ENCODE measurements at regions not wholly inside any gene's neighbourhood (a gene's known extent, or its start where the extent isn't known, plus 50 kb on each side); places are given as distances from the start of the nearest gene placed in this dataset.
"Not testable (repeated sequence)": the region's sequence is repeated elsewhere in the genome, so short reads cannot be mapped to it uniquely, and the experiment has no call there.

GRCh38 chr19:30233375-30233774 lies 138.8 kb upstream of the ZNF536 start:
- DNase-seq (ENCODE audit: low read depth in 2 of 2) = no peak

- no peak for DNase-seq (ENCODE audit: low read depth in 2 of 2)
Measured at GRCh38 chr19:30235946-30236345, 136.2 kb upstream of the ZNF536 start.

GRCh38 chr19:30236587-30236986 lies 135.6 kb upstream of the ZNF536 start:
- no peak for DNase-seq (ENCODE audit: low read depth in 2 of 2)

GRCh38 chr19:30237140-30237539 lies 135.0 kb upstream of the ZNF536 start:
- no peak for DNase-seq (ENCODE audit: low read depth in 2 of 2)

- no peak for DNase-seq (ENCODE audit: low read depth in 2 of 2)
Measured at GRCh38 chr19:30240904-30241695, 131.1 kb upstream of the ZNF536 start.

GRCh38 chr19:30244533-30244932 lies 127.7 kb upstream of the ZNF536 start:
- no peak for DNase-seq (ENCODE audit: low read depth in 2 of 2)

- DNase-seq (ENCODE audit: low read depth in 2 of 2) = no peak
Measured at GRCh38 chr19:30245401-30246039, 126.7 kb upstream of the ZNF536 start.

- DNase-seq (ENCODE audit: low read depth in 2 of 2) = no peak
Measured at GRCh38 chr19:30249911-30250310, 122.3 kb upstream of the ZNF536 start.

- no peak for DNase-seq (ENCODE audit: low read depth in 2 of 2)
Measured at GRCh38 chr19:30252214-30252613, 120.0 kb upstream of the ZNF536 start.

- peak in 1 of 2 experiments; percentile 25 for DNase-seq (ENCODE audit: low read depth in 2 of 2)
Measured at GRCh38 chr19:30253581-30253996, 118.6 kb upstream of the ZNF536 start.

- DNase-seq (ENCODE audit: low read depth in 2 of 2) = no peak
Measured at GRCh38 chr19:30254158-30254557, 118.0 kb upstream of the ZNF536 start.

- no peak for DNase-seq (ENCODE audit: low read depth in 2 of 2)
Measured at GRCh38 chr19:30254789-30255188, 117.4 kb upstream of the ZNF536 start.

GRCh38 chr19:30255791-30256495 lies 116.2 kb upstream of the ZNF536 start:
- DNase-seq (ENCODE audit: low read depth in 2 of 2) = no peak

- no peak for DNase-seq (ENCODE audit: low read depth in 2 of 2)
Measured at GRCh38 chr19:30256496-30256850, 115.7 kb upstream of the ZNF536 start.

GRCh38 chr19:30263830-30264381 lies 108.3 kb upstream of the ZNF536 start:
- no peak for DNase-seq (ENCODE audit: low read depth in 2 of 2)

- not testable (repeated sequence) for DNase-seq (ENCODE audit: low read depth in 2 of 2)
Measured at GRCh38 chr19:30265918-30266317, 106.3 kb upstream of the ZNF536 start.

GRCh38 chr19:30266687-30267086 lies 105.5 kb upstream of the ZNF536 start:
- DNase-seq (ENCODE audit: low read depth in 2 of 2) = no peak

GRCh38 chr19:30267332-30267731 lies 104.9 kb upstream of the ZNF536 start:
- no peak for DNase-seq (ENCODE audit: low read depth in 2 of 2)

GRCh38 chr19:30268601-30269000 lies 103.6 kb upstream of the ZNF536 start:
- DNase-seq (ENCODE audit: low read depth in 2 of 2) = no peak

- no peak for DNase-seq (ENCODE audit: low read depth in 2 of 2)
Measured at GRCh38 chr19:30269638-30270037, 102.5 kb upstream of the ZNF536 start.

GRCh38 chr19:30271816-30272215 lies 100.4 kb upstream of the ZNF536 start:
- no peak for DNase-seq (ENCODE audit: low read depth in 2 of 2)

- DNase-seq (ENCODE audit: low read depth in 2 of 2) = no peak
Measured at GRCh38 chr19:30272554-30272953, 99.6 kb upstream of the ZNF536 start.

GRCh38 chr19:30273184-30273583 lies 99.0 kb upstream of the ZNF536 start:
- no peak for DNase-seq (ENCODE audit: low read depth in 2 of 2)

All from fibroblast of skin of left biceps (primary cell).